GF-D8 (cell line): ENCODE measurements at regions not wholly inside any gene's neighbourhood (a gene's known extent, or its start where the extent isn't known, plus 50 kb on each side); places are given as distances from the start of the nearest gene placed in this dataset.
"Not testable (repeated sequence)": the region's sequence is repeated elsewhere in the genome, so short reads cannot be mapped to it uniquely, and the experiment has no call there.

ENCODE experiments used
- DNase-seq: peaks from one replicate; lab custom pipeline; 2025; lab: John Stamatoyannopoulos, UW

DNA sequence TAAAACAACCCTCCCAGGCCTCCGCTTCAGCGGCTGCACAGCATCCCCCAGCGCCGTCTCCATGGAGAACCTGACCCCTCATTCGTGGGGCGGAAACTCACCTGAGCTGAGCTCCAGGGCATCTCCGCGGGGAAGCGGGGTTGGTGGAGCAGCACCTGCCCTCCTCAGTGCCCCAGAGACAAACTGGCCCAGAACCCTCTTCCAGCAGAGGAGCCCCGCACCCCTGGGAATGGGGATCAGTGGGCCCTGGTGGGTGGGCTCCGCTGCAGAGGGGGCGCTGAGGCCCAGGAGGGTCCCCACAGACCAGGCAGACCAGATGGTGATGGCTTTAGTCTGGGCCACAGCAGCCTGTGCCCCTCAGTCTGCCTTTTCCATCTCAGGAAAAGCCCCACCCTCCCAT lies 261.2 kb downstream of the ADGRD1 start:
- not testable (repeated sequence) for DNase-seq

DNA sequence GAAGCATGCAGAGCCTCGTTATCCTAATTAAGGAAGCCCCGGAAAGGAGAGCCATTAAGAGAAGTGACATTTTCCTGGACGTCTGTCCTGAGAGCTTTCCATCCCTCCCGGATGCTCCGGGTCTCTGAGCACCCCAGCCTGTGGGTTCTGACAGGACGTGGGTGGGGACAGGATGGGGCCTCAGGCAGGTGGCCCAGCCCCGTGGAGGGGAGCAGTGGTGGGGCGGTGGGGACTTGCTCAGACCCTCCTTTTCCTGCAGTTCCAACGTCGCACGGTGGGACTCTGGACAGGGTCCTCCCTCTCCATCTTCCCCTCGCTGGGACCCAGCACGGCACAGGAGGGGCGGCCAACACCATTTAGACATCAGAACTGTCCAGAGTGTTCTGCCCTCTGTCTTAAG lies 262.9 kb downstream of the ADGRD1 start:
- not testable (repeated sequence) for DNase-seq

DNA sequence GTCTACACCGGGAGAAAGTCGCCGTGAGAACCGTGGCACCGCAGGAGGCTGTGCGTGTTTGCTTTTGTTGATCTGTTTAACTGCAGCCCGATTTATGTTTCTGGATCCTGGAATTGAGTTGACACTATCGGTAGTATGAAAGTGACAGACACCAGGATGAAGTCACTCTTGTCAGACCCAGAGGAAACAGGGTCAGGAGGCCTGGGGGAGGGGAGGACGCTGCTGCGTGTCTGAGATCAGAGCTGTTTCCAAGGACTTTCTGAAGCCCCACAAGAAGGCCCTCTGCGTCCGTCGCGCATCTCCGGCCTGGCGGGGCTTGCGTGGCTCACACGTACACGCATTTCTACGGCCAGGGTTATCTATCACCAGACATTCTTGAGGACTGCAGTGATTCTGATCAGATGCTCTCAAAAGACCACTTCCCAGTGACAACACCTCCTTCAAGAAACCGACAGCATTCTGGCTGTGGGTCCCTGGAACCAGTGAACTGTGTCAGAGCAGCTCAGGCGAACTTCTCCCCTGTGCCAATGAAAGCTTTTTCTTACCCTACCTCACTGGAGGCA lies 263.4 kb downstream of the ADGRD1 start:
- DNase-seq: no peak

DNA sequence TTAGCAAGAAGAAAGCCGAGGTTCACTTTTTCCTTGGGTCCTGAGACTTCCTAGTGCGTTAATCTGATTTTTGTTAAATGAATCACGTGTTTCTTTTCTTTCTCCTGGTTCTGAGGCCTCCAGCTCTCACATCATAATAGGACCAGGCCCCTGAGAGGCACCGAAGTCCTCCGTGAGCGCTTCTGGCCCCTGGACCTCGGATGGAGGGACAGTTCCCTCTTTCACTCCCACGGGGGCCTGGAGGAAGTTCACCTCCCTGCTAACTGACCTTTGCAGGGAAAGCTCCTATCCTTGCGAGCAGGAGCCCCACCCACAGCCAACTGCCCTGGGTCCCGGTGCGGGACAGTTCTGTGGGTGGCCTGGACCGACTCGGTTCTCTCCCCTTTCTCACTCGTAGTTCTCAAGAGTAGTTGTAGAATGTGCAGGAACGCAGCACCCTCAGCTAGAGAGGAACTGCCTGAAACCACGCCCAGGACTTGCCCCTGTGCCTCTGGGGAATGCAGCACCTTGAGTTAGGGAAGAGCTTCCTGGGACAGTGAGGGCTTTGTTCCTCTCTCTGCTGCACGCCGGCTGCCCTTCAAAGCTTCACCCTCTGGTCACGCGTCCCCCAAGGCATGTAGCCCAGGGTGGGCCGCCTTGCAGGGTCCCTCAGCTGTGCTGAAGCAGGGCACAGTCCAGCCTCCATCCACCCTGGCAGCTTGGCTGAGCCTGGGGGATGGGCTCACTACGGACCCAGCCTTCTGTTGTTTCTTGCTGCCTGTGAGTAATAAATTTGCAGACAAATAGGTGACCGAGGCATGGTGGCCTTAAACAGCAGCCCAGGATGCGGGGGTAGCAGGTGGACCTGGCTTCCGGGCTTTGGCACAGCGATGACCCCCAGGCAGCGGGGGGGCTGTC lies 264.6 kb downstream of the ADGRD1 start:
- no peak for DNase-seq

DNA sequence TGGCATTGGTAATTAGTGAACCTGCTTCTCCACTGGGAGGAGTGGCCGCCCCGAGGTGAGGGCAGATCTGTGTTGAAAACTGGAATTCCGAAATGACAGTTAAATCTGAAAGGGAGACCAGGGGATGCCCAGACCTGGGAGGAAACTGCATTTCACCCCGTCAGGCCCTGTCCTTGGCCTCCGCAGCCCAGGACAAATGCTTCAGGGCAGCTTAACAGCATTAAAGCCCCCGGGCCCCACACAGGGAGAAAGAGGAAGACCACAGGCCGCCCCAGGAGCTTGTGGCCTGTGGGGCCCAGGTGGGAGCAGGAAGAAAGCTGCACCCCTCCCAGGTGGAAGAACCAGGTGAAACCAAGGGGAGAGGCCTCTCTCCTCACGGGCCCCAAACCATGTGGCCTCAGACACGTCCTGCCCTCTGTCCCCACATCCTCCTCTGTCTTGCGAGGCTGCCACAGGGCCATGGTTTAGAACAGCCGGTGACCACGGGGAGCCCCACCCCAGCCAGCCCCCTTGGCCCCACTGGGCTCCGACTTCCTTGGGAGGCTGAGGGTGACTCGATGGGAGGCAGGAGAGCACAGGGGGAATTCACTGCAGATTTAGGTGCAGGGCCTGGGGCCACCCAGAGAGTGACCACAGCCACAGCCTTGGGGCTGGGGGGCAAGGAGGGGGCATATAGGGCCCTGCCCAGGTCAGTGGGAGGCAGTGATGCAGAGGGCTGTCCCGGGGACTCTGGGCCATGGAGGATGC lies 265.4 kb downstream of the ADGRD1 start:
- no peak for DNase-seq

DNA sequence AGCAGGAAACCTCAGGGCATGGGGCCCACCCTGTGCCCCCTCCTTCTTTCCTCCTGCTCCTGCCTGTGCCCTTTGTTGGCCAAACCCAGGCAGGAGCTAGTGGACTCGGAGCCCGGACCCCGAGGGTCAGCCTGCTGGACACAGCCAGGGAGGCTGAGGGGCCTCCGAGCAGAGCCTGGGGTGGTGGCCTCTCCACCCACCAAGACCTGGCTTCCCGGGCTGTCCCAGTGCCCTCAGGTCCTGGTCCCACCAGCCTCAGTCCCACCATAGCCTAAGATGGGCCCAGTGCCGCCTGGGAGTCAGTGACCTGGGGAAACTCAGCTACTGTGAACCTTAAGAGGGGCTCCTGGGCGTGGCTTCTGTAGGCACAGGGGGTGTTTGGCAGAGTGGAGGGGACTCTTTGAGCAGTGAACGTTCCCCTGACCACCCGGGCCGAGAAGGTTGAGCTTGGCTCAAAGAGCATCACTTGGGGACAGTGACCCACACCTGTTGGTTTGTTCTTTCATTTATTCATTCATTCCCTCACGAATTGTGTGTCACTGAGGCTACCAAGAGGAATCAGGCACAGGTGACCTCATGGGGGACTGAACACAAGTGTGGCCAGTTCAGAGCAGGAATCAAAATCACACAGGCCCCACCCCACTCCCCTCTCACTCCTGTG lies 266.1 kb downstream of the ADGRD1 start:
- no peak for DNase-seq

DNA sequence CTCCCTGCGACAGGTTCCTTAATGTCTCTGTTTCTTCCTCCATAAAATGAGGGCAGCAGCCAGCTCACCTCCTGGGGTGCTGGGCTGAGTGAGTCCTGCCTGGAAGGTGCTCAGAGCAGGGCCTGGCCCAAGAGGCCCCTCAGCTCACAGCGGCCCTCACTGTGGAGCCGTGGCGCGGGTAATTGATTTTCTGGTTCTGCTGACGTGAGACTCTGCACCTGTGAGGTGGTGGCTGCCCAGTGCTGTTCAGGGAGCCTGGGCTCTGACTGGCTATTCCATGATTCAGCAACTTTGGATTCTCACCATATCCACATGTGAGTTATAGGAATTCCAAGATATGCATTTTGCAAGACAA lies 266.6 kb downstream of the ADGRD1 start:
- no peak for DNase-seq

DNA sequence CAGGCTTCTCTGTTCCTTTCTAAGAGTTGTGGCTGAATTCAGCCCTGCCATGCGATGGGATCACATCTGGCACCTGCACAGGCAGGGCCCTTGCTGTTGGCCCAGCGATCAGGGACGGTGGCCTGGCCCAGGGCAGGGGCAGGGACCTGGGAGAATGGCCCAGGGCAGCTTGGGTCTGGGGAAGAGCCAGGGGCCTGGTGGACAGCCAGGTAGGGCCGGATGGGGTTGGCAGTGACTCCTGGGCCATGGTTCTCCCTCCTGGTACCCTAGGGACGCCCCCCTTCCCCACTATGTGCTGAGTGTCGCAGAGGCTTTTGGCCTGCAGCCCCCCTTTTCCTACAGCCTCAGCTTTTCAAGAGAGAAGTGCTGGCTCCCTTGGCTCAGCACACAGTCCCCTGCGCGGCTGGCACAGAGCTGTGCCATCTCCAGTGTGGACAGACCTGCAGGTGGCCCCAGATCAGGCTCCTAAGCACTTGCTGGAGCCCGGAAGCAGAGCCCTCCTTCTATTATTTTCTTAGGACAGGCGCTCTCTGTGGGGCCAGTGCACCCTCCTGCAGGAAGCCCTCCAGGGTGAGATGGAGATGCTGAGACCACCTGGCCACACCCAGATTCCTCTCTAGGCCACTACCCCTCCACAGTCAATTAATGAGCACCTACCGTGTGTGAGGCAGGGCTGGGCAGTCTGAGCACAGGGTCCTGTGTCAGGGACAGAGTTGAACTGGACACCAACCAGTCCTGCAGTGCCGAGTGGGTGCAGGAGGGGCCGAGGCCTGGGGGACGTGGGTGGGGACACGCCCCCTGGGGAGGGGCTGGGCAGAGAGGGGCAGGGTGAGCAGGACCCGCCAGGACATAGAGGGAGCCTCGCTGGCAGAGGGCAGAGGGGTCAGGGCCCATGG lies 267.6 kb downstream of the ADGRD1 start:
- no peak for DNase-seq

DNA sequence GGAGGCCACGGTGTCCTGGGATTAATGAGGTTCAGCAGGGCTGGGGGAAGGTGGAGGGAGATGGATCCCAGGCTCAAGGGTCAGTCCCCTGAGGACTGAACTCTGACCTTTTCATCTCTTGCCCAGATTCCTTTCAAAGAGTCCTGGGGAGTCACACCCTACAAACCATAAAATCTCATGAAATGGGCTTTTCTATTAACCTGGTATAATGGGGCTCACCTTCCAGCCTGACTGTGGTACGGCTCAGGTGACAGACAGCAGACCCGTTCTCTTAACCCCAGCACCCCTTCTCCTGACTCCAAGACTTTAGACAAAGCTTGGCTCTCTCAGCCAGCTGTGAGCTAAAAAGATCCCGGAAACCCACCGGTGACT lies 268.2 kb downstream of the ADGRD1 start:
- no peak for DNase-seq

DNA sequence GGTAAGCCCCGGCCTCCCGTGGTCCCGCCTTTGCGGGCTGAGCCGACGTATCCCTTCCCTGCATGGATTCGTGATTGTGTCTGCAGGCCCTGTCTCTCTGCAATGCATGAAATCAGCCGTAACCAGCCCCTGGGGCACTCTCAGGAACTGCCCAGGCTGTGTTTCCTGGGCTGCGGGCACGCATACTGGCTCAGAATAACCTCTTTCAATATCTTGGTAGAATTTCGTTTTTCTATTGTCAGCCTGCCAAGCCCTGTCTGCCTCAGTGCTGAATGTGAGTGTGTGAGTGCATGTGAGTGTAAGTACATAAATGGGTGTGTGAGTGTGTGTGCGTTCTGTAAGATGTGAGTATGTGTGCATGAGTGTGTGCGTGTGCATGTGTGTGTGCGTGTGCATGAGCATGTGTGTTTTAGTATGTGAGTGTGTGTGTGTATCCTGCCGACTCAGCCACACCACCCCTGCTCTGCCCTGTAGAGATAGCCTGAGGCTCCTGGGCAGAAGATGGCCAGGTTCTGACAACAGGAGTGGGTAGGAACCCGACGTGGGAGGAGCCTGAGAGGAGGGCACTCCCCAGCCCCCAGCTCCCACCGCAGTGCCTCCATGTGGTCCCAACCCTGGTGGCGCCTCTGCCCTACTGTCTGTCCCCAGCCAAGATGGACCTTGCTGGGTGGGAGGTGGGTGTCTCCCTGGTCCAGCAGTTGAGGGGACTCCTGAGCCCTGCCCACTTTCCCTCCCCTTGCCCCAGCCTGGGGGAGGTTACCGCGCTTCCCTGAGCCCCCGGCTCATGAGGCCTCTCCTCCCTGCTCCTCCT lies 268.8 kb downstream of the ADGRD1 start:
- no peak for DNase-seq

DNA sequence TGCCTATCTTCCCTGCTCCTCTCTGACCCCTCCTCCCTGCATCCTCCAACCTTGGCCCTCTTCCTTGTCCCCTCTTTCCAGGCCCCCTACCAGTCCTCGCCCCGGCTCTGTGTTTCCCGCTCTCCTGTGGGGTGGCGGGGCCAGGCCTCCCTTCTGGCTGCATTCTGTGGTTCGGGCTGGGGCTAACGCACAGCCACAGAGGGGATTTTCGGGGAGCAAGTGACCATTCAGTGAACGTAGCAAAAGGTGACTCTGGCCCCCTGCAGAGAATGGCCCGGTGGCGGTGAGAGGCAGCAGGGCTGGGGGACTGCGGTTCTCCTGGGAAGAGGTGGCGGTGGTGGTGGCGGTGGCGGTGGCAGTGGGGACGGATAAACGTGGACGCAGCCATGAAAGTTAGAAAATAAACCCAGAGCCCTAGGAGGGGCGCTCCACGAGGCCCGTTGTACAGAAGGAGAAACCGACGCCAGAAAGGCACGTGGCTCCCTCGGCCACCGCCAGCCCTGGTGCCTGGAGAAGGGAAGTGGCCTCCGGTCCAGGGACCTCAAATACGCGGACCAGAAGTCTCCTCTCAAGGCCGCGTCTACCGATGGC lies 269.6 kb downstream of the ADGRD1 start:
- DNase-seq: no peak

DNA sequence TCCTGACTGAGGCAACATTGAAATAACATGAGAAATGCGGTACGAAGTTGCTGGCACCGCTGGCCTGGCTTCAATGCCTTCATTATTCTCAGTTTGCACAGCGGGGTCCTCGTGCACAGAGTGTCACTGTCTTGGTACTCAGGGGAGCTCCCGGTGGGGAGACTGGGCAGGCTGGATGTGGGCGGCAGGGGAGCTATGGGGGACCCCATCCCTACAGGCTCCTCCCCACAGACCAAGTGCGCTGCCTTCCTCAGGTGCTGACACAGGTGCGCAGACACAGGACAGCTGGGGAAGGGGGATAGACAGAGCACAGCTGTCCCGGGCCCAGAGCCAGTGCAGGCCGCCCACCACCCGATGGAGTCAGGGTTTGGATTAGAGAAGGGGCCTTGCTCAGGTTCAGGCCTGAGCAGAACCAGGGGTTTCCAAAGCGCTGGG lies 270.1 kb downstream of the ADGRD1 start:
- DNase-seq: no peak

DNA sequence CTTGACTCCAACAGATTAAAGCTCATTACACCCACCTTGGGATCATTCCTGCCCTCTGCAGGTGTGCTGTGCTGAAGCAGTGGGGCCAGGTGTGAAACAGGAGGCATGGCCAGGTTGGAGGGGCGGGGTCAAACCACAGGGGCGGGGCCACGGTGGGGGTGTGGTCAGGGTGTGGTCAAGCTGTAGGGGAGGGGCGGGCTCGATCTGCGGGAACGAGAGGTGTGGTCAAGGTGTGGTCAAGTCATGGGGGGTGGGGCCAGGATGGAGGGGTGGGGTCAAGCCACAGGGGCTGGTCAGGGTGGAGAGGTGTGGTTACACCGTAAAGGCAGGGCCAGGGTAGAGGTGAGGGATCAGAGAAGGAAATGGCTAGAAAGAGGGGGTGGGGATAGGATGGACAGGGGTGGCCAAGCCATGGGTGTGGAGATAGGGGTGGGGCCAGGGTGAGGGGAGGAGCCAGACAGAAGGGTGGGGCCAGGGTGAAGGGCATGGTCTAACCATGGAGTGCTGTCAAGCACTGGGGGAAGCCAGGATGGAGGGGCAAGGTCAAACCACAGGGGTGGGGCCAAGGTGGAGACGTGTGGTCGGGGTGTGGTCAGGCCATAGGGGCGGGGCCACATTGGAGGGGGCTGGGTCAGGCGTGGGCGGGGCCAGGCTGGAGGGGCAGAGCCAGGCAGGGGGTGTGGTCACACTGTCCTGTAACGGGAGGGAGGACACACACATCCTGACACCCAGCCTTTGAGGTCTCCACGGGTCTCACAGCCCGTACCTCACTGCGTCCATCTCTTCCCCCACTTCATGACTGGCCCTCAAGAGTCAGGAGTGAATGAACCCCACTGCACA lies 270.7 kb downstream of the ADGRD1 start:
- not testable (repeated sequence) for DNase-seq

DNA sequence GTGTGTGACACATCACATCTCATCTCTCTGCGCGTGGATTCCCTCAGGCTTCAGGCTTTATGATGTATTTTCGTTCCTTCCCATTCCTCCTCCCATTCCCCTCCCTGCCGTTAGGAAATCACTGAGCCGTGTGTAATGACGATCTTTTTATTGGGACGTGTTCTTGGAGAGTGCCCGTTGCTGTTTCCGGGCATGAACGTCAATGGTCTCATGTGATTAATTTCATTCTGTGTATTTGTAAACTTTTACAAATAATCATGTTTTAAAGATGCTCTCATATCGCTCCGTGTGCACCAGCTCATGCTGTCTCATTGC lies 271.3 kb downstream of the ADGRD1 start:
- DNase-seq: not testable (repeated sequence)

DNA sequence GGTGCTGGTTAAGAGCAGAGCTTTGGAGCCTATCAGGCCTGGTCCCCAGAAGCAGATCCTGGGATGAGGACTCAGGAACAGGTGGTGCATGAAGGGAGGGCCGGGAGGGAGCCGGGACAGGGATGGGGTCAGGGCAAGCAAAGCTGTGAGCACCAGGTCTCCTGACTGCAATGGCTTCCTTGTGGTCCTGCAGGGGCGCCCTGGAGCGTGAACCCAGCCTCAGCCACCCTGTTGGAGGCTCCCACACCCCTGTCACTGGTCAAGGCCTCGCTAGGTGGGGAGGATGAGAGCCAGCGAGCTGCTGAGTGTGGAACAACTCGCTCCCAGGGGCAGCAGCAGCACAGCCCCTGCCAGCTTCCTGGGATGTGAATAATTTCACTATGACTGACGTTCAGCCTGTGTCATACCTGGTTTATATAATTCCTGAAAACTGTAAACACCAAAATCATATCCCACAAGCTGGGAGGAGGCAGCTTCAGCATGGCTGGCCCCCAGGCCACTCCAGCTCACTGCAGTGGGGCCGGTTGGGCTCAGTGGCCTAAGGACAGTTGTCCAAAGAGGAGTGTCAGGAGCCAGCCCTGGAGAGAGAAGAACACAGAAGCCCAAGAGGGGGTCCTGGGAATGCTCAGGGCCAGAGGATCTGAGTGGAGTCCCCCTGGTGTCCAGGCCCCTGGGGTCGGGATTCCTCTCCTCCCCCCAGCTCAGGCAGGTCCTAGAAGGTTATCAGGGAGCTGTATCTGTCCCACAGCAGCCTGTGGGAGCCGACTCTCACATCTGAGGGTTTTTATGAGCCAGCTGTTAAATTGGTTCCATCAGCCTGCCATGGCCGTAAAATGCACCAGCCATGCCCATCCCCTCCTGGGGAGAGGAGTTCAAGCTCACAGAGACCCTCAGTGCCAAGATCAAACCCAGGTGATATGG lies 272.9 kb downstream of the ADGRD1 start:
- no peak for DNase-seq

DNA sequence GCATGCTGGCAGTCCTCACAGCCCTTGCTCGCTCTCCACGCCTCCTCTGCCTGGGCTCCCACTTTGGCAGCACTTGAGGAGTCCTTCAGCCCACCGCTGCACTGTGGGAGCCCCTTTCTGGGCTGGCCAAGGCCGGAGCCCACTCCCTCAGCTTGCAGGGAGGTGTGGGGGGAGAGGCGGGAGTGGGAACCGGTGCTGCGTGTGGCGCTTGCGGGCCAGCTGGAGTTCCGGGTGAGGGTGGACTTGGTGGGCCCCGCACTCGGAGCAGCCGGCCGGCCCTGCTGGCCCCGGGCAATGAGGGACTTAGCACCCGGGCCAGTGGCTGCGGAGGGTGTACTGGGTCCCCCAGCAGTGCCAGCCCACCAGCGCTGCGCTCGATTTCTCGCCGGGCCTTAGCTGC lies 273.9 kb downstream of the ADGRD1 start:
- DNase-seq: not testable (repeated sequence)

DNA sequence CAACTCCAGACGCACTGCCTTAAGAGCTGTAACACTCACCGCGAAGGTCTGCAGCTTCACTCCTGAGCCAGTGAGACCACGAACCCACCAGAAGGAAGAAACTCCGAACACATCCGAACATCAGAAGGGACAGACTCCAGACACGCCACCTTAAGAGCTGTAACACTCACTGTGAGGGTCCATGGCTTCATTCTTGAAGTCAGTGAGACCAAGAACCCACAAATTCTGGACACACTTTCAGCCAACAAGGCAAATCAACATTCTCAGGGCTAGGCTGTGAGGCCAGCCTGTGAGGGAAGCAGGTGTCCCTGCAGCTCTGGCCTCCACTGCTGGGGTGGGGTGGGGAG lies 275.3 kb downstream of the ADGRD1 start:
- not testable (repeated sequence) for DNase-seq
